Left lung (tissue), 4 donors: ENCODE measurements at regions not wholly inside any gene's neighbourhood (a gene's known extent, or its start where the extent isn't known, plus 50 kb on each side); places are given as distances from the start of the nearest gene placed in this dataset.

Experiments used
- ATAC-seq: fragments of 200-7000 bp; cut with Tn5 transposase; one replicate; pipeline ENCODE4 v1.9.1; 2020; ENCODE audit warnings: moderate library complexity
- DNase-seq, 4 donors: peaks; one replicate each; pipeline ENCODE4 v3.0.0-alpha.2; 2013 to 2020
- H3K27ac ChIP-seq, 2 donors: fragments of 200-600 bp; sonication (generic) in 1 of 2; one replicate each; pipeline versions ENCODE4 v1.5.0 to v1.8.0; 2020 to 2021
- H3K27me3 ChIP-seq, 2 donors: fragments of 200-600 bp; sonication (generic) in 1 of 2; one replicate each; pipeline versions ENCODE4 v1.5.0 to v1.8.0; 2020 to 2021
- H3K36me3 ChIP-seq, 2 donors: fragments of 200-600 bp; sonication (generic) in 1 of 2; one replicate each; pipeline versions ENCODE4 v1.5.0 to v1.8.0; 2020 to 2021
- H3K4me1 ChIP-seq, 2 donors: fragments of 200-600 bp; one replicate each; pipeline ENCODE4 v1.8.0; 2021
- H3K4me3 ChIP-seq, 2 donors: fragments of 200-600 bp; sonication (generic) in 1 of 2; one replicate each; pipeline versions ENCODE4 v1.5.0 to v1.8.0; 2020 to 2021; ENCODE audit warnings: mild to moderate bottlenecking in 1 of 2
- H3K9me3 ChIP-seq, 2 donors: fragments of 200-600 bp; sonication (generic) in 1 of 2; one replicate each; pipeline versions ENCODE4 v1.5.0 to v1.8.0; 2020 to 2021
- CTCF ChIP-seq, 2 donors: fragments of 200-600 bp; sonication (generic) in 1 of 2; IDR thresholded peaks; one replicate each; pipeline versions ENCODE4 v1.5.0 to v1.8.0; 2021; ENCODE audit warnings: antibody characterized with exemption in 2 of 2
- intact Hi-C, 2 donors: fragments of 100-400 bp; cut with DNase I; formaldehyde crosslinking; loops; one replicate each; pipeline versions ENCODE4 v1.11.2 to v1.14.2; 2022
- donor health status: DM: no; HTN: yes; CAD: no.
- donor health status: DM: no; HTN: no; CAD: no.

GRCh38 chr18:39675906-39676305, 2110.3 kb upstream of the CELF4 start:
- Histone ChIP-seq H3K36me3 (no peaks in the 10 kb centered on the region), H3K9me3 (no peaks in the 10 kb centered on the region), H3K27me3 (no peaks in the 10 kb centered on the region), H3K4me3 (no peak overlapping the region), H3K27ac (peak overlapping the region in 1 of 2 donors; percentile 33), H3K4me1 (no peaks in the 10 kb centered on the region)
- no peak for ATAC-seq
- no peak for DNase-seq
- intact Hi-C loops: no loop called here
- no peak for TF ChIP-seq CTCF (IDR thresholded peaks at IDR 0.05)

GRCh38 chr18:39675368-39675767, 2109.8 kb upstream of the CELF4 start:
- intact Hi-C loops: no loop called here
- Histone ChIP-seq H3K9me3 (no peaks in the 10 kb centered on the region), H3K27me3 (no peaks in the 10 kb centered on the region), H3K27ac (peak overlapping the region in 1 of 2 donors; percentile 33), H3K4me1 (no peaks in the 10 kb centered on the region), H3K36me3 (no peaks in the 10 kb centered on the region), H3K4me3 (no peak overlapping the region)
- no peak for TF ChIP-seq CTCF (IDR thresholded peaks at IDR 0.05)
- peak in 1 of 4 donors; percentile 33 for DNase-seq
- peak; percentile 58 for ATAC-seq

- no peak for DNase-seq
- no peak for TF ChIP-seq CTCF (IDR thresholded peaks at IDR 0.05)
- Histone ChIP-seq H3K27me3 (no peaks in the 10 kb centered on the region), H3K4me3 (no peak overlapping the region), H3K36me3 (no peaks in the 10 kb centered on the region), H3K4me1 (no peaks in the 10 kb centered on the region), H3K27ac (no peak overlapping the region), H3K9me3 (no peaks in the 10 kb centered on the region)
- ATAC-seq: no peak
- intact Hi-C loops: no loop called here
These were observed 2106.6 kb upstream of the CELF4 start for GRCh38 chr18:39672171-39672570.

GRCh38 chr18:39667905-39668304, 2102.3 kb upstream of the CELF4 start:
- intact Hi-C loops: no loop called here
- Histone ChIP-seq H3K4me1 (no peaks in the 10 kb centered on the region), H3K36me3 (no peaks in the 10 kb centered on the region), H3K4me3 (no peak overlapping the region), H3K27me3 (no peaks in the 10 kb centered on the region), H3K27ac (no peak overlapping the region), H3K9me3 (no peaks in the 10 kb centered on the region)
- TF ChIP-seq CTCF (IDR thresholded peaks at IDR 0.05): no peak
- ATAC-seq: no peak
- no peak for DNase-seq

GRCh38 chr18:39666541-39666940, 2100.9 kb upstream of the CELF4 start:
- no peak for DNase-seq
- Histone ChIP-seq H3K4me3 (no peak overlapping the region), H3K27me3 (no peaks in the 10 kb centered on the region), H3K4me1 (no peaks in the 10 kb centered on the region), H3K27ac (no peak overlapping the region), H3K9me3 (no peaks in the 10 kb centered on the region), H3K36me3 (no peaks in the 10 kb centered on the region)
- TF ChIP-seq CTCF (IDR thresholded peaks at IDR 0.05): no peak
- ATAC-seq: peak; percentile 43
- intact Hi-C loops: no loop called here
